CD4-positive, alpha-beta T cell (primary cell): ENCODE measurements at regions not wholly inside any gene's neighbourhood (a gene's known extent, or its start where the extent isn't known, plus 50 kb on each side); places are given as distances from the start of the nearest gene placed in this dataset.

ENCODE experiments used
- ATAC-seq: fragments of 200-7000 bp; cut with Tn5 transposase; one replicate; pipeline ENCODE4 v1.10.0; 2022; ENCODE audit warnings: mild to moderate bottlenecking; ENCODE audit not compliant: poor library complexity
- CTCF ChIA-PET: fragments of 350-600 bp; sonication (Branson Sonifier 250); formaldehyde crosslinking; loops from one replicate; lab custom pipeline; 2021; ENCODE audit warnings: antibody characterized with exemption, inconsistent platforms; lab: Charles Lee
- POLR2A ChIA-PET: fragments of 350-600 bp; sonication (Branson Sonifier 250); formaldehyde crosslinking; loops from one replicate; lab custom pipeline; 2021; ENCODE audit warnings: antibody characterized with exemption, inconsistent platforms; lab: Charles Lee
- DNase-seq, 14 experiments: peaks; one replicate each; pipeline ENCODE4 v3.0.0-alpha.2; 2013 to 2020; ENCODE audit warnings: mixed read lengths in 2 of 14
- H3K27ac ChIP-seq, 2 donors: one replicate each; pipeline versions ENCODE4 v1.5.1 to v1.7.0; 2013; ENCODE audit warnings: low read length in 2 of 2, low read depth in 1 of 2, mild to moderate bottlenecking in 1 of 2
- H3K27me3 ChIP-seq, 2 experiments: 1 replicate in 1 of 2; 2 replicates in 1 of 2; pipeline versions ENCODE4 v1.6.1 to v1.7.0; 2013; ENCODE audit warnings: low read length in 2 of 2, control low read depth in 1 of 2, mild to moderate bottlenecking in 1 of 2, moderate library complexity in 1 of 2; ENCODE audit not compliant: insufficient read depth in 2 of 2, control insufficient read depth in 1 of 2
- H3K36me3 ChIP-seq: one replicate; pipeline ENCODE4 v1.6.1; 2013; ENCODE audit warnings: low read length, control low read depth; ENCODE audit not compliant: insufficient read depth
- H3K4me1 ChIP-seq: one replicate; pipeline ENCODE4 v1.6.1; 2013; ENCODE audit warnings: low read length, control low read depth; ENCODE audit not compliant: insufficient read depth
- H3K4me3 ChIP-seq: one replicate; pipeline ENCODE4 v1.5.1; 2013; ENCODE audit warnings: mild to moderate bottlenecking, low read length, moderate library complexity
- H3K9me3 ChIP-seq, 2 experiments: 1 replicate in 1 of 2; 2 replicates in 1 of 2; pipeline versions ENCODE4 v1.6.1 to v1.7.0; 2013; ENCODE audit warnings: low read length in 2 of 2, mild to moderate bottlenecking in 2 of 2, control low read depth in 1 of 2, moderate library complexity in 1 of 2; ENCODE audit not compliant: control insufficient read depth in 1 of 2, insufficient read depth in 1 of 2
- H3K27ac Mint-ChIP-seq: one replicate; pipeline ENCODE4 v1.8.0; 2020; ENCODE audit warnings: mixed read lengths
- H3K27me3 Mint-ChIP-seq: one replicate; pipeline ENCODE4 v1.8.0; 2021; ENCODE audit warnings: mixed read lengths
- H3K36me3 Mint-ChIP-seq: one replicate; pipeline ENCODE4 v1.8.0; 2021; ENCODE audit warnings: low read depth, mixed read lengths
- H3K4me1 Mint-ChIP-seq: one replicate; pipeline ENCODE4 v1.8.0; 2021; ENCODE audit warnings: low read depth, mixed read lengths
- H3K4me3 Mint-ChIP-seq: one replicate; pipeline ENCODE4 v1.8.0; 2020; ENCODE audit warnings: mild to moderate bottlenecking, mixed read lengths
- H3K9me3 Mint-ChIP-seq: one replicate; pipeline ENCODE4 v1.8.0; 2020; ENCODE audit warnings: mixed read lengths
- intact Hi-C, 2 experiments: fragments of 100-400 bp; cut with DNase I in 1 of 2; cut with micrococcal nuclease in 1 of 2; formaldehyde crosslinking; loops; one replicate each; pipeline versions ENCODE4 v1.15.1 to v1.9.0; 2023 to 2025; cut with DNase I, micrococcal nuclease
- TF ChIP-seq, protein P1 (sequence below): fragments of 200-600 bp; IDR thresholded peaks from one replicate; pipeline ENCODE4 v1.8.0; 2022; ENCODE audit warnings: antibody characterized with exemption, mild to moderate bottlenecking

DNA sequence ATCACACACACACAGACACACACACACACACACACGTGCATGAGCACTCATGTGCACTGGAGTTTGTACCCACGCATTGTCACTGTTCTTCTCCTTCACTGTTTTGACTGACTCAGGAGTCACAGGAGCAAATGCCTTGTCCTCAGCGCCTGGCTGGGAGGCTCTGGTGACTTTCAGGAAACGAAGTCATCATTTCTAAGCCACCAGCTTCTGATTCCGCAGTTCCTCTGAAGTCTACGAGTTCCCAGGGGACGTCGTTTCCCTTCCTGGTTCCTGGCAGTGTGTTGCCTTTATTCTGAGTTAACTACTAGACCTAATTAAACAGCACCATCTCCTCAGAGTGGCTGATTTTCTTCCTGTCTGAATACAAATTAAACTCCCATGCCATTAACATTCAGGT lies 82.2 kb upstream of the PMEPA1 start:
- no peaks in the 10 kb centered on the region for H3K36me3 Mint-ChIP-seq
- intact Hi-C loops, result no loop called here
- H3K9me3 Mint-ChIP-seq, result no peaks in the 10 kb centered on the region
- no peaks in the 10 kb centered on the region for H3K27me3 Mint-ChIP-seq
- Histone ChIP-seq H3K27ac (no peak overlapping the region), H3K36me3 (no peaks in the 10 kb centered on the region), H3K9me3 (no peaks in the 10 kb centered on the region), H3K27me3 (no peaks in the 10 kb centered on the region), H3K4me1 (no peaks in the 10 kb centered on the region), H3K4me3 (no peak overlapping the region)
- ChIA-PET POLR2A (no interaction called here), CTCF (no interaction called here)
- H3K4me1 Mint-ChIP-seq, result no peaks in the 10 kb centered on the region
- TF ChIP-seq, protein P1, sequence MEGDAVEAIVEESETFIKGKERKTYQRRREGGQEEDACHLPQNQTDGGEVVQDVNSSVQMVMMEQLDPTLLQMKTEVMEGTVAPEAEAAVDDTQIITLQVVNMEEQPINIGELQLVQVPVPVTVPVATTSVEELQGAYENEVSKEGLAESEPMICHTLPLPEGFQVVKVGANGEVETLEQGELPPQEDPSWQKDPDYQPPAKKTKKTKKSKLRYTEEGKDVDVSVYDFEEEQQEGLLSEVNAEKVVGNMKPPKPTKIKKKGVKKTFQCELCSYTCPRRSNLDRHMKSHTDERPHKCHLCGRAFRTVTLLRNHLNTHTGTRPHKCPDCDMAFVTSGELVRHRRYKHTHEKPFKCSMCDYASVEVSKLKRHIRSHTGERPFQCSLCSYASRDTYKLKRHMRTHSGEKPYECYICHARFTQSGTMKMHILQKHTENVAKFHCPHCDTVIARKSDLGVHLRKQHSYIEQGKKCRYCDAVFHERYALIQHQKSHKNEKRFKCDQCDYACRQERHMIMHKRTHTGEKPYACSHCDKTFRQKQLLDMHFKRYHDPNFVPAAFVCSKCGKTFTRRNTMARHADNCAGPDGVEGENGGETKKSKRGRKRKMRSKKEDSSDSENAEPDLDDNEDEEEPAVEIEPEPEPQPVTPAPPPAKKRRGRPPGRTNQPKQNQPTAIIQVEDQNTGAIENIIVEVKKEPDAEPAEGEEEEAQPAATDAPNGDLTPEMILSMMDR, result no peak
- H3K27ac Mint-ChIP-seq, result no peak overlapping the region
- no peak for DNase-seq
- no peak for ATAC-seq
- H3K4me3 Mint-ChIP-seq, result no peak overlapping the region

DNA sequence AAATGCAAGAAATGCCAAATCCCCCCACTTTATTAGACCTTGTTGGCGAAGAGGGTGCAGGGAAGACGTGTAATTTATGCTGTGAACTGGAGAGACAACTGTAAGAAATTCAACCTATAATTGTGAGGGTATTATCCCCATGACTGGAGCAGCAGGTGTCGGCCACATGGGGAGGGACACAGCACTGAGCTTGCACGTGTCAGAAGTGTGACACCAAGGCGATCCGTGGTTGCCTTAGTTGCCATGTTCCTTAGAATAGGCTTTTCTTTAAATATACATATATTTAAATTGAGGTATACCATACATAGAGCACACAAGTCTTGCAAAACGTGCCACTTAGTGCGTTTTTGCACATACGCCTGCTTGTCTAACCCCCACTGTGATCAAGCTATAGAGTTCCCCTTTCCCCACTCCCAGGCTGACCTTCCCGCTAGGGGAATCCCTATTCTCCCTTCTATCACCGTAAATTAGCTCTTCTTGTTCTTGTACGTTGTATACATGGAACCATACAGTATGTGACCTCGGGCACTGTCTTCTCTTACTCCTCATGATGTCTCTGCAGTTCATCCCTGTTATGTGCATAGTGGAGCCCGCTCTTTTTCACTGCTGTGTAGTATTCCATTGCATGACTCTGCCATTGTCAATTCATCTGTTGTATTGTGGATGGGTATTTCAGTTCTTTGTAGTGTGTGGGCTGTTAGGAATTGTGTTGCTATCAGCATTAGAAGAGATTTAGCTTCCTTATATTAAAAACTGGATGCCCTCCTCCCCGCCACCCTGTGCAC lies 81.6 kb upstream of the PMEPA1 start:
- H3K4me1 Mint-ChIP-seq, result no peaks in the 10 kb centered on the region
- Histone ChIP-seq H3K4me1 (no peaks in the 10 kb centered on the region), H3K27me3 (no peaks in the 10 kb centered on the region), H3K36me3 (no peaks in the 10 kb centered on the region), H3K4me3 (no peak overlapping the region), H3K9me3 (no peaks in the 10 kb centered on the region), H3K27ac (no peak overlapping the region)
- TF ChIP-seq, protein P1, result no peak
- no peak overlapping the region for H3K27ac Mint-ChIP-seq
- ATAC-seq (no peak), DNase-seq (no peak)
- no peaks in the 10 kb centered on the region for H3K36me3 Mint-ChIP-seq
- H3K9me3 Mint-ChIP-seq, result no peaks in the 10 kb centered on the region
- H3K4me3 Mint-ChIP-seq, result no peak overlapping the region
- POLR2A ChIA-PET, result no interaction called here
- intact Hi-C loops, result no loop called here
- H3K27me3 Mint-ChIP-seq, result no peaks in the 10 kb centered on the region
- CTCF ChIA-PET, result no interaction called here

DNA sequence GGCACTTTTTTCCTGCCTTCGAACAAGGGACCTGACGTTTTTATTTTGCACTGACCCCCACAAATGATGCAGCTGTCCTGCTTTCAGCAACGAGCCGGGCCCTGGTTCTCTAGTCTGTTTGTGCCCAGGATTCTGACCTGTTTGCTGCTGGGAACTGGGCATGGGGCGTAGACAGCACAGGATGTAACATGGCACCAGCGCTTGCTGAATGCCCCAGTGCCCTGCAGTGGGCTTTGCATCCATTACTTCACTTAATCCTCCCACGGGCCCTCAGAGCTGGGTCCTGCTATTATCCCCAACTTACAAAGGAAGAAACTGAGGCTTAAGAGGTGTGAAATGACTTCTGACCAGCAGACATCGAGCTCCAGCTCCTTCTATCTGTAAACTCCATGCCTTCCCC lies 80.4 kb upstream of the PMEPA1 start:
- ChIA-PET CTCF (no interaction called here), POLR2A (no interaction called here)
- Mint-ChIP-seq H3K27me3 (no peaks in the 10 kb centered on the region), H3K4me1 (no peaks in the 10 kb centered on the region), H3K4me3 (no peak overlapping the region), H3K9me3 (no peaks in the 10 kb centered on the region), H3K36me3 (no peaks in the 10 kb centered on the region), H3K27ac (no peak overlapping the region)
- Histone ChIP-seq H3K4me3 (no peak overlapping the region), H3K4me1 (no peaks in the 10 kb centered on the region), H3K27ac (no peak overlapping the region), H3K36me3 (no peaks in the 10 kb centered on the region), H3K9me3 (no peaks in the 10 kb centered on the region), H3K27me3 (no peaks in the 10 kb centered on the region)
- DNase-seq (no peak), ATAC-seq (no peak)
- intact Hi-C loops, result no loop called here
- TF ChIP-seq, protein P1, result no peak
